Calu3 (cell line): ENCODE measurements at regions not wholly inside any gene's neighbourhood (a gene's known extent, or its start where the extent isn't known, plus 50 kb on each side); places are given as distances from the start of the nearest gene placed in this dataset.

Experiments
- BruUV-seq: library from RNA; stranded (reverse); fragments of 400-500 nt; replicated peaks from 2 replicates; lab custom pipeline; 2021; lab: Mats Ljungman, UMichigan
- CTCF ChIA-PET: fragments of 300-600 bp; sonication (Branson Sonifier 250); formaldehyde crosslinking; loops from one replicate; lab custom pipeline; 2022; ENCODE audit warnings: antibody characterized with exemption; lab: Charles Lee
- DNase-seq: peaks from one replicate; pipeline ENCODE4 v3.0.0; 2022
- H3K27ac Mint-ChIP-seq: one replicate; pipeline ENCODE4 v1.8.0; 2022; ENCODE audit warnings: mixed read lengths; ENCODE audit not compliant: unreplicated experiment
- H3K27me3 Mint-ChIP-seq: one replicate; pipeline ENCODE4 v1.8.0; 2022; ENCODE audit warnings: mixed read lengths; ENCODE audit not compliant: unreplicated experiment
- H3K36me3 Mint-ChIP-seq: one replicate; pipeline ENCODE4 v1.8.0; 2022; ENCODE audit warnings: mild to moderate bottlenecking, moderate library complexity, mixed read lengths; ENCODE audit not compliant: insufficient read depth, unreplicated experiment
- H3K4me1 Mint-ChIP-seq: one replicate; pipeline ENCODE4 v1.8.0; 2022; ENCODE audit warnings: mild to moderate bottlenecking, low read depth, mixed read lengths; ENCODE audit not compliant: unreplicated experiment
- H3K4me3 Mint-ChIP-seq: one replicate; pipeline ENCODE4 v1.8.0; 2022; ENCODE audit warnings: mild to moderate bottlenecking, low read depth, moderate library complexity, mixed read lengths; ENCODE audit not compliant: unreplicated experiment
- H3K9me3 Mint-ChIP-seq: one replicate; pipeline ENCODE4 v1.8.0; 2022; ENCODE audit warnings: low read depth, mixed read lengths; ENCODE audit not compliant: unreplicated experiment
- CTCF ChIP-seq: fragments of 200-600 bp; IDR thresholded peaks from one replicate; pipeline ENCODE4 v1.8.0; 2022; ENCODE audit warnings: antibody characterized with exemption; ENCODE audit not compliant: unreplicated experiment
- intact Hi-C: fragments of 100-400 bp; cut with micrococcal nuclease; formaldehyde crosslinking; loops from one replicate; pipeline ENCODE4 v1.10.0; 2022; ENCODE audit not compliant: unreplicated experiment

DNA sequence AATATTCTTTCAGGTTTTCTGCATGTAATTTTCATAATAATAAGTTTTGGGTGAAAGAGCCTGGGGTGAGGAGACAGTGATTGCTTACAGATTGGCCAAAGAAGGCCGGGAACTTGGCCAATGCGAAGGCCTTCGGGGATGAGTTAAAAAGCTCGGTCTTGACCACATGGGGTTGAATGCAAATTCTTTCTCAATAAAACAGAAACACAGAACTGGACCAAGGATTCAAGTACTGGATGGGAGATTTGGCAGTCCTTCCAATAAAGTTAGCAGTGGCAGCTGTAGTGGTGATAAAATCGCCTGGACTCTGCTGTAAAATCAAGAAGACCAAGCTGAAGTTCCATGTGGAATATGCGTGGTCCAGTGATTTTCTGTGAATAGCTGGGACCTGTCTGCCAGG is 282.2 kb upstream of the KLF3 start:
- TF ChIP-seq CTCF: no peak
- no peak overlapping the region for H3K4me3 Mint-ChIP-seq
- H3K36me3 Mint-ChIP-seq: peaks cover 7% of the 10 kb centered on the region
- H3K4me1 Mint-ChIP-seq: peaks cover 9% of the 10 kb centered on the region
- intact Hi-C loops: loop anchor here (5.0 kb wide), 1 partner anchor 199 kb away; no protein-coding TSS in a partner anchor
- CTCF ChIA-PET: no interaction called here
- no TSS peak for BruUV-seq
- H3K27me3 Mint-ChIP-seq: no peaks in the 10 kb centered on the region
- no peak for DNase-seq
- H3K27ac Mint-ChIP-seq: no peak overlapping the region
- H3K9me3 Mint-ChIP-seq: peaks cover 3% of the 10 kb centered on the region

DNA sequence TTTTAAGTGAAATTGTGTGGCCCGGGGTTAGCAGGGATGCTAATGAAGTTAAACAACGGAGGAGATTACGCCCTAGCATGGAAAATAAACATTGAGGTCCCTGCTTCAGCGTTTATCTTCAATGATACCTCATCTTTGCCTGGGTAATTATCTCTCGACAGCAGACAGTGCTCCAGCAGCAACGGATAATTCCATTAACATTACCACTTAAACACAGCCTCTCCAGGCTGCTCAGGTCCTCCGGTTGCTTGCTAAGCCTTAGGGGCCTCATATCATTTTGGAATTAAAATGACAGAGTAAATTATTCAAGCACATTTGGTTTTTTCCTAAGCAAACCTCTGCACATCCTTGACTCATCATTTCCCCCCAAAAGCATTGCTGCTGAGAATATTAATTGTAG is 281.5 kb upstream of the KLF3 start:
- peaks cover 7% of the 10 kb centered on the region for H3K36me3 Mint-ChIP-seq
- no TSS peak for BruUV-seq
- TF ChIP-seq CTCF: no peak
- CTCF ChIA-PET: no interaction called here
- peaks cover 2% of the 10 kb centered on the region for H3K9me3 Mint-ChIP-seq
- H3K27me3 Mint-ChIP-seq: no peaks in the 10 kb centered on the region
- H3K4me3 Mint-ChIP-seq: no peak overlapping the region
- peaks cover 9% of the 10 kb centered on the region for H3K4me1 Mint-ChIP-seq
- intact Hi-C loops: loop anchor here (5.0 kb wide), 1 partner anchor 200 kb away; no protein-coding TSS in a partner anchor
- no peak overlapping the region for H3K27ac Mint-ChIP-seq
- DNase-seq: no peak

GRCh38 chr4:38383646-38384121 is 280.3 kb upstream of the KLF3 start:
- Mint-ChIP-seq H3K4me3 (no peak overlapping the region), H3K36me3 (peaks cover 7% of the 10 kb centered on the region), H3K4me1 (peaks cover 9% of the 10 kb centered on the region), H3K9me3 (no peaks in the 10 kb centered on the region), H3K27me3 (no peaks in the 10 kb centered on the region), H3K27ac (no peak overlapping the region)
- BruUV-seq: no TSS peak
- no peak for TF ChIP-seq CTCF
- intact Hi-C loops: loop anchor here (2.0 to 5.0 kb wide), 2 partner anchors 201 to 291 kb away; no protein-coding TSS in a partner anchor
- DNase-seq: no peak
- CTCF ChIA-PET: no interaction called here

DNA sequence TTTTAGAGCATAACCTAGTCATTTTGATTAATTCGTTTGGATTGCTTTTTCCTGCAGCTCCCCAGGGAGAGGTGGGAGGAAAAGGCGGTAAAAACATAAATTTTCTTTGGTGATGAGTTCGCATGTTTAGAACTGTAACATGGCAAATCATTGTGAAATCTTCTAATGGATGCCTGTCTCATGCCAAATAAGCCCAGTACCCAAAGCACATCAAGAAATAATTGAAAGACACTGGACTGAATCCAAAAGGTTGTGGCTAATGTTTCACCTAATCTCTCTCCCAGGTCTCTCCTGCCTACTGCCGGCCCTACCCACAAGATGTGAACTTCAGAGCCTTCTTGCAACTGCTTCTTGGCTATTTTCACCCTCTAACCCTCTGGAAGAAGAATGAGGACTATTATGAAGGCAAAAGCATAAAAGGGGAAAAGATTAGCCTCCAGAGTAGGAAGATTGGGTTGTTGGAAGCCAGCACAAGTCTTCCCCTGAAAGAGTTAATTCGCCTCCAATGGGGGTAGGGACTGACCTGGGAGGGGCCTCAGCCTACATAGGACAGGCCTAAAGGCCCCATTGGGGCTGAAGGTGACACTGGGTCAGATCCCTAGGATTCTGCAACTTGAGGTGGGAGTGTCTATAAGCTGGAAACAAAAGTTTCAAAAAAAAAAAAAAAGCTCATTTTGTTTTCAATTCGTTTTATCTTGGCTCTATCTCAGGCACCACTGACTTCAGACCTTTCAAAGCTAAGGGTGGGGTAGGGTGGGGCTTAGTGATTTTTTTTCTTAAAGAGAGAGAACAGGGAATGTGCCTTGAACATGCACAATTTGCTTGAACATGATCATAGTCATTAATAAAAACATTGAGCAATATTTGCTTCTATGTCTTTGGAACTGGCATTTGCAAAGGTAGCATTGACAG is 278.6 kb upstream of the KLF3 start:
- BruUV-seq: no TSS peak
- Mint-ChIP-seq H3K27me3 (no peaks in the 10 kb centered on the region), H3K9me3 (no peaks in the 10 kb centered on the region), H3K27ac (peak overlapping the region; percentile 37), H3K36me3 (peaks cover 7% of the 10 kb centered on the region), H3K4me1 (peaks cover 9% of the 10 kb centered on the region), H3K4me3 (peak overlapping the region; percentile 40)
- no peak for TF ChIP-seq CTCF
- CTCF ChIA-PET: interaction anchor here (0.6 to 1.6 kb wide), 9 partner anchors 57 to 343 kb away, joined by 3 to 7 read pairs (median 4); no protein-coding TSS in a partner anchor
- intact Hi-C loops: loop anchor here (1.0 to 5.0 kb wide), 6 partner anchors 65 to 342 kb away; no protein-coding TSS in a partner anchor
- DNase-seq: peak; percentile 49
